Skin of body (tissue), 1 donor: ENCODE measurements at regions not wholly inside any gene's neighbourhood (a gene's known extent, or its start where the extent isn't known, plus 50 kb on each side); places are given as distances from the start of the nearest gene placed in this dataset.
"Not testable (repeated sequence)": the region's sequence is repeated elsewhere in the genome, so short reads cannot be mapped to it uniquely, and the experiment has no call there.

Source experiments
- DNase-seq: peaks from one replicate; lab custom pipeline; 2025; lab: John Stamatoyannopoulos, UW

DNA sequence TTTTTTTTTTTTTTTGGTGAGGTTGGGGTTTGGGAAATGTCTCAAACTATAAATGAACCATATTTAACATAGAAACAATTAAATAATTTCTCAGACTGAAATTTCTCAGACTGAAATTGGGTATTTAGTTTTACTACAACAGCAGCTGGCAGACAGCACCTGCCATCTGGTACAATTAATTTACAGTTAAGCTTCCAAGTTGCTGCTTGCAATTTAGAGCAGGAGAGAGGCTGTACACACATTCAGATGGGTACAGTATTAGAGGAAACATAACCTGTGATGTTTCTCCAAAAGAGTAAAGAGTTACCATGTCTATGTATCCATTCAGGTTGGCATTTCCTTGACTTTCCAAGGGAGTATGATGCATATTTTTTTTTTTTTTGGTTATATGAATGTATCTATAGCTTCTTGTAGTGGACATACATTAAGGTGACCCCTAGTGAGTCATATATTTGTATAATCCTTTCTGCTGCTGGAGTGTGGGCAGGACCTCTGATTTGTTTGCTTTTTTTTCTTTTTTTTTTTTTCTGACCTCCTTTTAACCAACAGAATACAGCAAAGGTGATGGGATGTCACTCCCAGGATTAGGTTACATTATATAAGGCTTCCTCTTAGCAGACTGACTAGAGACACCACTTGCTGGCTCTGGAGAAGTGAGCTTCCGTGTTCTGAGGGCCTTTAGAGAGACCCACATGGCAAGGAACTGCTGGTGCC lies 201.7 kb downstream of the PTH2R start:
- no peak for DNase-seq

DNA sequence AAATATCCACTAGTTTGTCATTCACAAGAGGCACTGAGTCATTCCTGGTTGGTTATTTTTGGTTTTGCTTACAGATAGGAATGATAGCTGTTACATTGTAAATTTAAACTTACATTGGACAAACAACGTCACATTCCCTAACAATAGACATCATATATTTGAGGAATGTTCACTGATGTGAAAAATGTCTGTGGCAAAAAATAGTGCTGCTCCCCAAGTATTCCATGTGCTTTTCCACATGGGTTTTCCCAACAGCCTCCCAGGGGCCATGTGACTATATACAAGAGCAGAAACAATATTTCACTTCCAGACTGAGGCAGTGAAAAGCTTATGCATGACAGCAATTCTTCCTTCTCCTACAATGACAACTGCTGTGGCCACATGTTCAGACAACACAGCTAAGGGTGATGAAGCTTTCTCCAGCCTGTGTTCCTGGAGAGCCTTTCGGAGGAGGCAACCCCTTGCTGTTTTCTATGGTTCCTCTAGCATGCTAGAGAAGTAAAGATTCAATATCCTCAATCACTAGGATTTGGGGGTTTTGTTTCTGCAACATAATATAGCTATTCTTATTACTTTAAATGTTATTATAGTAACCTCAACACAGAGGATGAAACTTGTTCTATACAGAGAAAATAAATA lies 202.7 kb downstream of the PTH2R start:
- no peak for DNase-seq

DNA sequence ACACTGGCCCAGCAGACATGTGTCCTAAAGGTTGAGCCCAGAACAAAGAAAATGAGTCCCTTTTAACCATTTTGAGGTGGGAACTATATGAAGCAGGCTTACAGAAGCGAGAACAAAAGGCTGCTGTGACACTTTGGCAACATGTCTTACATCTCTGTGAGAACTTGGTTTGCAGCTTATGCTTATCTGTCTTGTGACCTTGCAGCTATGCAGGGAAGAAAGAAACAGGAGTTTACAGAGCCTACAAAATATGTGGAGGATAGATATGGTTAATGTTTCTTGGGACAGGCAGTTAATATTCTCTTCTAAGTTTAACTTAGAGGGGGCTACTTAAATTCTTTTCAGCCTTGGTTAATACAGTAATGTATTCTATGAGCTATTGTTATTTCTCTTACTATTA lies 209.1 kb downstream of the PTH2R start:
- not testable (repeated sequence) for DNase-seq

DNA sequence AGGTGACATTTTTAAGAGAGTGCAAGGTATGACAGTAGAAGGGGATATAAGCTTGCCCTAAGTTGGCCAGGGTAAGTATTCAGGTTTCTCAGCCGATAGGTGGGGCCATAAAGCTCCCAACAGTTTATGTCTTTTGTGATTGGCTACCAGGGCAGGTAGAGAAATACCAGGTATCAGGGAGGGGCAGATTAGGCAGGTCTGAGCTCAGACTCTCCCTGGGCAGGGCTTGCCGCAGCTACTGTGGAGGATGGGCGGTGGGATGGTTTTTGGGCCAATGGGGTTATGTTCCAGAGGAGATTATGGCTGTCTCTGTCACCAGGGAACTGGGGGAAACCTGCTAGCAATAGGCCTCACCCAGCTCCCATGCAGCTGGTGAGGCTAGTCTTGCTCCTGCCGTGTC lies 211.6 kb downstream of the PTH2R start:
- DNase-seq, result no peak

DNA sequence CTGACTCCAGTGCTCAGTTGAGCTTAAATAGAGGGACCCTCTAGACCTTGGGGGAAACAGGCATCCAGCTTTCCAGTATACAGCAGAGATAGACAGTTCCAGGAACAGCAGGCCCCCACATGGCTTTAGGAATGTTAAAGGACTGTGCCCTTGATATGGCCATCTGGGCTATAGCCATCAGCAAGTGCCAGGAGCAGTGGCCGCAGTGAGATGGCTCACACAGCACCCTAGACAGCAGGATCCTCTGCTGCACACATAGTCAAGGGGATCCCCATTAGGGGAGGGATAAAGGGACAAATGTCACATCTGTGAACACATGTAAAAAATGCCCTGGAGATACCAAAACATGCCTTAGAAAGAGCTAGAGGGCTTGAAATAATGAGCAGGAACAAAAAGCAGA lies 213.4 kb downstream of the PTH2R start:
- DNase-seq, result no peak

DNA sequence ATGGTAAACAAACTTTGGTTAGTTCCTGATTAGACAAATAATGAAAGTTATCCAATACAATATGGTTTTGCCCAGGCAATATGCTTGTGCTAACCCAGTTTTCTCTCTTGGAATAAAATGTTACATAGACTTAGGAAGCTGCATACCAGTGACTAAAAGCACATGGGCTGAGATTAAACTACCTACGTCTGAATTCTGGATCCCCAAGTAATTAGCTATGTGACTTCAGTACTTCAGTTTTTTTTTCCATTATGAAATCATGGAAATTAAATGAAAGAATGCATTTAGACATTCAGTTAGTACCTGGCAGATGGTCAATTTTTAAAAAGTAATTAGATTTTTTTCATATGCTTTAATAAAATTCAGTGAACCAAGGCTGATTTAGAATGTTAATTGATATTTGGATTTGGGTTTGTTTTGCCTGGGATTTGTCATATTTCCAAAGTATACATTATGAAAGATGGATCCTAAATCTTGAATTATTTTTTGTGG lies 213.9 kb downstream of the PTH2R start:
- DNase-seq, result no peak

DNA sequence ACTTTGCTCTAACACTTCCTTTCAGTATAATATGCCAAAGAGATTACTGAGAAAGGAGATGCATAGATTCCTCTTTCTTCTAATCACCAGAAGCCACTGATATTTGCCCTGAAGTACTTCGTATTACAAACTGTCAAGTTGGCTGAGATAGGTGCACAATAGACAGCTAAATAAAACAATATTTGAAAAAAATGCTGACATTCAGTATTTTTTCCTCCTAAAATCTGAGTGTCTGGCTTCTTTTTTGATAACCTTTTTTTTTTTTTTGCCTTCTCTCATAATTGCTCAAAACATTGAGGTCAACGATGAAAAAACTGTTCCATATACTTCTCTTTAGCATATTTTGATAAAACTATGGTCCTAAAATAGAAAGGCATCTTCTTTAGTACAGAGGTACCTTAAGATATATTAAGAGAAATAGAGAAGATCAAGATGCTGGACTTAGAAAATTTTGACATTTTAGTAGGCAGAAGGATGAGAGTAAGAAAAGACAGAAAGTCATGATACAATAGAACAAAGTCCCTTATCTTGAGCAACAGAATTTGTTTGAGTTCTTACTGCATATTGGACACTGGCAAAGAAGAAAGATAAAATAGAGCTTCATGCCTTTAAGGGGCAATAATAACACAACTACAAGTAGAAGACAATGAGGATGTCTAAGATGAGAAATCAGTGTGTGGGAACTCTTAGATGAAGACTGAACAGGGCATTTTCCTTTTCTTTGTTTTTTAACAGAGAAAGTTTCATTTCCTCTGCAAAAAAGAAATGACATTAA lies 220.7 kb downstream of the PTH2R start:
- no peak for DNase-seq

DNA sequence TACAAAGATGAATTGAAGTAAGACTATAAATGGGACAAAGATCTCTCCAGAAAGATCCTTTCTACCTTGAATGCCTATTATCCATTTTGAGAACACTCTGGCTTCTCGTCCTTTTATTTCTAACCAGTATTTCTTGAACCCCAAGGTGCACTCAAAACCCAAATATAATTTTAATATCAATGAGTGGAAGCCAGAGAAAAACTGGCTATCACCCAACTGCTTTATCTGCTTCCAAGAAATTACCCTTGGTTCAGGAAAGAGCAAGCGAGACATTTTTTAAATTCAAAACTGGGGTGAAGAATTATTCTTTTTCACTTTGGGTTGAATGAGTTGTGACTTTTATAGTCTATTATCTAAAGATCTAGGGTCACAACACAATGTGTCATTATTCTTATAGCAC lies 221.3 kb downstream of the PTH2R start:
- DNase-seq, result no peak

DNA sequence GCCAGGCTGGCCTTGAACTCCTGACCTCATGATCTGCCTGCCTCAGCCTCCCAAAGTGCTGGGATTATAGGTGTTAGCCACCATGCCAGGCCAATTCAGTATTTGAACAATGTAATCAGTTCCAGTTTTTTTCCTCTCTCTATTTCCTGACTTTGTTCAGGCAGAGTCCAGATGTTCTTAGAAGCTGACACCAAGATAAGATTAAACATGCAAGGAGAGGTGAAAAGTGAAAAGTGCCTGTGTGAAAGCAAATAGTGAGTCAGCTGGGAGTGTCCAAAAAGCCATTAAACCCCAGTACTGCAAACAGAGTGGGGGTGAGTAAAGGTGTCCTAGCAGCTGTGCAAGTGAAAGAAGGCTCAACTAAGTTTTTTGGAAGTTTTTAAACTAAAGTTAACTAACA lies 231.5 kb downstream of the PTH2R start:
- no peak for DNase-seq

DNA sequence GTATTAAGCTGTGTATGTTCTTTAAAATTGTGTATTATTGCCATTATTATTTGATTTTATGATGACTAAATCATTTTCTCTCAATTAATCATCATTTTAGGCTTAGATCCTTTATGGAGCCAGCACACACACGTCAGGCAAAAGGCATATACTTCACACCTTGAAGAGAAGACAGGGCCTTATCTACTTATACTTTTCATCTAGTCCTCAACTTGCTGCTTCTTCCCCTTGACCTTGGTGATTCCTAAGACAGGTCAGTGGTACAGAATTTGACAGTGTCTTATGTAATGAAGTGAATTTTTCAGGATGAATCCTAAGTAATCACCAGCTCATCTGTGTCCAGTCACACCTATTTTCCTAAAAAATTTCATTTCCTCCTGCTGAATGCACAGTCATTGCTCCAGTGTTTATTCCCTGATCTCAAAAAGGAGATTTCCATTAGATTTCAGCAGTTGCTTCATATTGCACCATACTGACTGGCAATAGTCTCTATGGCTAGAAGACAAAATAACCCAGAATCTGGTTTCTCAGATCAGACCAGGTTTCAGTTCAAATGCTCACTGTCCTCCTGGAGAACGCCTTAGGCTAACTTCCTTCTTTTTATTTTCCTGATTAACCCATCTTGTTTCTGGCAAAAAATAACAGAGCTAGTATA lies 235.7 kb downstream of the PTH2R start:
- no peak for DNase-seq

DNA sequence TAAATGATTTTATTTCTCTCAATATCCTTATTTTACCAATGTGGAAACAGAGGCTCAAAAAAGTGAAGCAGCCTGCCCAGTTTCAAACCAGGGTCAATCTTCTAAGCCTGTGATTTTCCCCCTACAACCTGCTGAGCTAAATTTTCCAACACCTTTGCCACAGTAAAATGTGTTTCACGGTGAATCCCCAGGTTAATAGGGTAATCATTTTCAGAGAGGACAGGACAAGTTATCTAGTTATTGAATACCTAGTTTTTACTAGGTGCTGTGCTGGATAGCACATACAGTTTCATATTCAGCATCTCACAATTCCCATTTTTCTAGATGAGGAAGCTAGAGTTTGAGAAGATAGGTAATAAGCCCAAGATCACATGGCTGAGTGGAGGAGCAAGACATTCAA lies 236.6 kb downstream of the PTH2R start:
- no peak for DNase-seq

DNA sequence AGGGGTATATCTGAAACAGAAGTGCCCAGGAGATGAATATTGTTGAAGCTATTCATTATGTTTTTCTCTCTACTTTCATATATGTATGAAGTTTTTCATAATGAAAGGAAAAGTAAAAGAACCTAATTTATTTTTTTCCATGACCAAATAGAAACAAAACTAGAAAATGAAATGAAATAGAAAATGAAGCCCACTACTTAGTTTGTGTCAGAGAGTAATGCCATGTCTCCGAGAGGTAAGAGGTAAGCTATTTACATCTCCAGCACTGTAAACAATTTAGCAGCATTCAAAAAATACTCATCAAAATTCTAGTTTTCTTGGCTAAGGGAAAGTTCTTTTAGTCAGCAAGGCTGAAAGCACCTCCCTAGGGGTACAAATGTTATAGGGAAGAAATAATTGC lies 238.6 kb downstream of the PTH2R start:
- DNase-seq, result no peak

DNA sequence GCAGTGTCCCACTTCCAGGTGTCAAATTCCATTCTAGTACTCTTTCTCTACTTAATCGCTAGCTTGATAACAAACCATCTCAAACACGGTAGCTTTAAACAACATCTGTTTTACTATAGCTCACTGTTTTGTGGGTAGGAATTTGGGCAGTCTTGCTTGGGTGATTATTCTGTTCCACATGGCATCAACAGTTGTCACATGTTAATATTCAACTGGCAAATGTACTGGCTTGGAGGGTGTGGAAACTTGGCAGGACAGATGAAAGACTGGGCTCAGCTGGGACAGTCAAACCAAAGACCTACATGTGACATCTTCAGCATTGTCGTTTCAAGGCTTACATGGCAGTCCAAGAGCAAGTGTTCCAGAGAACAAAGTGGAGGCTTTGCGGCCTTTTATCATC lies 241.8 kb downstream of the PTH2R start:
- DNase-seq, result no peak

DNA sequence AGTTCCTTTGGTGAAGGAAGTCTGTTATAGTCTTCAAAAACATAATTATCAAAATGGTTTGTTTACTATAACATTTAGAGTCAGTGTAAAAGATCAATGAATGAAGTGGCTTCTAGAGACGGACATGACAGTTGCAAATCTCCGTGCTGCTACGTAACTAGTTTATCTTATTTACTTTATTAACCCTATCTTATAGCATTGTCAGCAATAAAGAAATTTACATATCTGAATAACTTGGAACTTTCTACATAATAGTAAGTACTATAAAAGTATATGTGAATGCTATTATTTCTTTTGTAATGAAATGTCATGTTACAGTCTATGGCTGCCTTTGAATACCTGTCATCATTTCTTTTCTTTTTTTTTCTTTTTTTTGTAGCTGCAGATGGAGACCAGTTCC lies 246.8 kb downstream of the PTH2R start:
- no peak for DNase-seq

DNA sequence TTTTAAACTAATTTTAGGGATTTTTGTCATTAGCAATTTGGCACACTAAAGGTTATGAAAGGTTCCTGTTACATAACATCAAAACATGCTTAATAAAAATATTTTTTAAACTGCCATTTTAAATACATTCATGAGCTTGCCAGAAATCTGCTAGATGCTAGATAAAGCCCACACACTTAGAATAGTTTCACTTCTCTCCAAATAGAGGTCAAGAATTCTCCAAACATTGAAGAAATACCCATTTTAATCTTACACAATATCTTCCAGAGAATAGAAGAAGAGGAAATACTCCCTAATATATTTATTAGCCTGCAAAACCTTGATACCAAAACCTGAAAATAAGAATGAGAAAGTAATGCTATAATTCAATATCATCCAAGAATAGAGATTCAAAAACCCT lies 247.5 kb downstream of the PTH2R start:
- DNase-seq, result no peak

DNA sequence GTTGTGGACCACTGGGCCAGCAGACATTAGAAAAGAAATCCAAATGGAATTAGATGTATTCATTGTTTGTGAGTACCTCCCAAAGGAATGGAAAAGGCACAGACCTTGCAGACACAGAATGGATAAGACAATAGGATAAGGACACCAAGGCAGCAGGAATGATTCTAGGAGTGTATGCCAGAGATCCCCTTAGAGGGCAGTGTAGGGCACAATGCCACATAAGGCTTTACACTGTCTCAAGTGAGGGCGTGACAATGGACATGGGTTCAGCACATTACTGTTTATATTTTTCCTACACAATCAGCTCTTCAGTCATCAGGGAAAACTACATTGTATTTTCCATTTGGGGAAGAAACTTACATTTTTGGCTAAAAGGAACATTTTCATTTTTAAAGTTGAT lies 250.9 kb downstream of the PTH2R start:
- no peak for DNase-seq

DNA sequence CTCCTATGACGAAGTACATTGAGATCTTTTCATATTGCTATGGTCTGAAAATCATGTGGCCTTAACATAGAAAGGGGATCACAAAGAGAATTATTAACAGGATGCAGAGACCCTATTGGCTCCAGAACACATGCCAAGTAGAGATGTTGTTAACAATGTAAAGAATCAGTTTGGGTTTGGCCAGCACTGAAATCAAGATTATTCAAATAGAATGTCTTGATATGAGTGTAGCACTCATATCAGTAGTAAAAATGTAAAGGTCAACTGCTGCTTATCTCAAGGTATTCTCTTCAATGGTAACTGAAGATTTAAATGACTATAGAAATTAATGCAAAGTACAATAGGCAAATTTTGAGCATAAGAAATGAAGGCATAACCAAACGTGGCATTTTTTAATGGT lies 262.8 kb downstream of the PTH2R start:
- DNase-seq, result no peak

DNA sequence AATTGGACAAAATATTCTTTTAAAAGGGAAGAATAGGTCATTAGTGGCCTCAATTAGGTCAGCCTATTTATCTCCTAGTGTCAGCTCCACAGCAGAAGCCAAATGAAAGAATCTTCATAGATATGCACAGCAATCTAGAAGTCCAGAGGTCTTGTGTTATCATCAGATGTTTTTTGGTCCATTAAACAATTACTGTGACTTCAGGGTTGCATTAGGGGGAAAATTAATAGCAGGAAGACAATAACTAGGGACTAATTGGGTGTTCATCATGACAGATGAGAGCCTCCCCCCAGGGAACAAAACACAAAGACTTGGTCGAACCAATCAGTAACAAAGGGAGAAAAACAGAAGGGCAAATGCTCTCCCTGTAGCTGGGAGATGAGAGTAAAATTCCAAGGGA lies 264.7 kb downstream of the PTH2R start:
- no peak for DNase-seq

DNA sequence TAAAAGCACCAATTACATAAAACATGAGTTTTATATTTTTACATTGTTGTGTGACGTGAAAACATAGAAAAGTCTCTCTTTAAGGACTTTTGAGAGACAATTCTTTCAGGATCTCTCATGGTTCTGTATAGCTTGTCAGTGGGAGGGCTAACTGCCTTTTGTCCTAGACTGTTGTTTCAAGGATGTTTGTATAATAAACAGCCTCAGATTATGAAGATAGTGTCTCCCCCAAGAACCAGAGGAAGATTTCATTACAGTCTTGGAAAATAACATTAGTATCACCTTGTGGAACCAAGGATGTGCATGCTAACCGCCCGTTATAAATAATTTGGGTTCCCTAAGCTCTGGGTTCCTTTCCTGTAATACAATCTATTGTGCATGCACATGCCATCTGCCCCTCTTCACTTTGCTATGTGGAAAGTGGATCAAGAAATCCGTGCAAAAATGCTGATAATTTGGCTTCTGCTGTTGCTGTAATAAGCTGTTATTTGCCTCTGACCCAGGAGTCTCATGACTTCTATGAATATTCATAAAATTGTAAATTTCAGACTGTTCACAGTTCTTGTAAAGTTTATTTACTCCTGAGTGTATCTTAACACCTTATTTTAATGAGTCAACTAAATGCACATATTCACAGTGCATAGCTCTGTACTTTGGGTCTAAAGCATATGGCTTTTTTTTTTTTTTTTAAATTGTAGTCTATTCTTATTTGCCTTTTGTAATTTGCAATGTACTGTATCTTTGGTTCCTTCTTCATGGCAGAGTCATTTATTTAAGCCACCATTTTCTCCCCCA lies 265.5 kb downstream of the PTH2R start:
- DNase-seq, result no peak

DNA sequence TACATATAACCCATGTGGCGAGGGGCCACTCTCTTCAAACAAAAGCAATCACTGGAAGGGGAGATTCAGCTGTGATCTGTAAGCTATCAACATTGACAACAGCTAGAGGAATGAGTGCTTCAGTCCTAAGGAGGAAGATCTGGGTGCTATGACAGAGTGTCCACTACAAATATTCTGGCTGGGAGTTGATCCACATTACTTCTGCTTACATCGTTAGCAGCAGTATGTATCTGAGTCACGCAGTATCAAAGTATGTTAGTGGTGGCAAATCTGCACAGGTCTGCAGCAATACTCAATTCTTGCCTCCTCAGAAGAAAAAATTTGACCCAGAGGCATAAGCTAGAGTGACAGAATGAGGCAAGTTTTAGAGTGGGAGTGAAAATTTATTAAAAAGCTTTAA lies 267.0 kb downstream of the PTH2R start:
- DNase-seq, result no peak

DNA sequence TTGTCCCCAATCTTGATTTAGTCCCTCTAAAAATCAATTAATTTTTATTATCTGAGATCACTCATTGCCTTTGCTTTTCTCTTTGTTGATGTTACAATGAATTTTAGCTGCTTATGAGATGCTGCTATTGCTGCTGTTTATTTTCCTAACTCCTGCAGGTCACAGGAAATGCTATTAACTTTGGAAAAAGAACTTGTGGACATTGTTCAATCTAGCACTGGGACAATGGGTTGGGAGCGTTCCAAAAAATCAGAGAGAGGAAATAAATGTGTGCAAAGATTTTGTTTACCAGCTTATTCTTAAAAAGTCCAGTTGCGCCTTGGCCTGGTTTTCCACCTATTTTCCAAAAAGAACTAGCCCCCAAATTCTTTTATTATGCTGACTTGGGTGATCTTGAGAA lies 268.3 kb downstream of the PTH2R start:
- no peak for DNase-seq
